CD14-positive monocyte (primary cell): ENCODE measurements at regions not wholly inside any gene's neighbourhood (a gene's known extent, or its start where the extent isn't known, plus 50 kb on each side); places are given as distances from the start of the nearest gene placed in this dataset. TPM values are rescaled to one million over a fixed set of nuclear protein-coding genes. Genes with fewer than 3 reads are reported as not detected.

Experiments used
- DNase-seq, 3 donors: peaks; one replicate each; pipeline ENCODE4 v3.0.0-alpha.2; 2011 to 2022
- H2AFZ ChIP-seq: 2 replicates; pipeline ENCODE4 v1.6.0; 2012; ENCODE audit warnings: mild to moderate bottlenecking, low read depth, low read length, inconsistent platforms; ENCODE audit not compliant: insufficient read depth, poor library complexity, severe bottlenecking
- H3K27ac ChIP-seq, 2 donors: 1 replicate in 1 of 2; 2 replicates in 1 of 2; pipeline ENCODE4 v1.5.1; 2012 to 2013; ENCODE audit warnings: low read length in 2 of 2, control low read depth in 1 of 2, inconsistent platforms in 1 of 2, low read depth in 1 of 2, mild to moderate bottlenecking in 1 of 2
- H3K27me3 ChIP-seq, 2 donors: one replicate each; pipeline versions ENCODE4 v1.6.0 to v1.6.1; 2011 to 2013; ENCODE audit warnings: low read length in 2 of 2; ENCODE audit not compliant: control insufficient read depth in 2 of 2, insufficient read depth in 2 of 2
- H3K36me3 ChIP-seq, 2 donors: replicated peaks in 1 of 2; 1 replicate in 1 of 2; 2 replicates in 1 of 2; pipeline versions ENCODE4 v1.5.1 to v1.6.1; 2012 to 2013; ENCODE audit warnings: low read length in 2 of 2, control low read depth in 1 of 2, inconsistent platforms in 1 of 2, mild to moderate bottlenecking in 1 of 2; ENCODE audit not compliant: insufficient read depth in 2 of 2, control insufficient read depth in 1 of 2
- H3K4me1 ChIP-seq, 2 donors: 1 replicate in 1 of 2; 2 replicates in 1 of 2; pipeline versions ENCODE4 v1.5.1 to v1.6.1; 2012 to 2013; ENCODE audit warnings: low read length in 2 of 2, control low read depth in 1 of 2, inconsistent platforms in 1 of 2, mild to moderate bottlenecking in 1 of 2, moderate library complexity in 1 of 2; ENCODE audit not compliant: insufficient read depth in 2 of 2, control insufficient read depth in 1 of 2
- H3K4me2 ChIP-seq: replicated peaks from 2 replicates; pipeline ENCODE3; 2012; ENCODE audit warnings: low read length, moderate library complexity, mild to moderate bottlenecking; ENCODE audit not compliant: poor library complexity, severe bottlenecking; ENCODE audit errors: extremely low read depth
- H3K4me3 ChIP-seq, 3 experiments: fragments of 200-600 bp in 1 of 3; sonication (generic) in 1 of 3; replicated peaks in 1 of 3; 1 replicate in 2 of 3; 2 replicates in 1 of 3; pipeline ENCODE4 v1.5.1; 2011 to 2013; ENCODE audit warnings: low read length in 3 of 3, mild to moderate bottlenecking in 3 of 3, control low read depth in 2 of 3, low read depth in 2 of 3, inconsistent platforms in 1 of 3, moderate library complexity in 1 of 3
- H3K79me2 ChIP-seq: 2 replicates; pipeline ENCODE4 v1.6.0; 2012; ENCODE audit warnings: mild to moderate bottlenecking, control low read depth, inconsistent platforms, low read length, moderate library complexity; ENCODE audit not compliant: insufficient read depth
- H3K9ac ChIP-seq: 2 replicates; pipeline ENCODE4 v1.6.0; 2017; ENCODE audit warnings: low read length, mild to moderate bottlenecking; ENCODE audit not compliant: insufficient read depth, poor library complexity, severe bottlenecking
- H3K9me3 ChIP-seq, 2 donors: replicated peaks in 1 of 2; 1 replicate in 1 of 2; 2 replicates in 1 of 2; pipeline versions ENCODE4 v1.5.1 to v1.6.1; 2012 to 2013; ENCODE audit warnings: low read length in 2 of 2, control low read depth in 1 of 2; ENCODE audit not compliant: control insufficient read depth in 1 of 2, insufficient read depth in 1 of 2
- H4K20me1 ChIP-seq: 2 replicates; pipeline ENCODE4 v1.6.0; 2012; ENCODE audit warnings: mild to moderate bottlenecking, low read length, control low read depth, moderate library complexity; ENCODE audit not compliant: insufficient read depth
- H3K27ac Mint-ChIP-seq, 7 donors: one replicate each; pipeline ENCODE4 v1.8.0; 2020; ENCODE audit warnings: mild to moderate bottlenecking in 7 of 7, mixed read lengths in 7 of 7, moderate library complexity in 6 of 7, inconsistent platforms in 2 of 7
- H3K27me3 Mint-ChIP-seq, 3 donors: one replicate each; pipeline ENCODE4 v1.8.0; 2021 to 2022; ENCODE audit warnings: low read depth in 3 of 3, mild to moderate bottlenecking in 3 of 3, mixed read lengths in 3 of 3, moderate library complexity in 3 of 3, inconsistent platforms in 1 of 3
- H3K36me3 Mint-ChIP-seq, 2 donors: one replicate each; pipeline ENCODE4 v1.8.0; 2020; ENCODE audit warnings: mixed read lengths in 2 of 2, inconsistent platforms in 1 of 2, mild to moderate bottlenecking in 1 of 2
- H3K4me1 Mint-ChIP-seq: one replicate; pipeline ENCODE4 v1.8.0; 2020; ENCODE audit warnings: mild to moderate bottlenecking, mixed read lengths
- H3K4me3 Mint-ChIP-seq, 2 donors: one replicate each; pipeline ENCODE4 v1.8.0; 2020; ENCODE audit warnings: mild to moderate bottlenecking in 2 of 2, mixed read lengths in 2 of 2, moderate library complexity in 1 of 2
- H3K9me3 Mint-ChIP-seq, 7 donors: one replicate each; pipeline ENCODE4 v1.8.0; 2020 to 2022; ENCODE audit warnings: mixed read lengths in 7 of 7, mild to moderate bottlenecking in 6 of 7, moderate library complexity in 6 of 7, inconsistent platforms in 2 of 7
- WGBS: methylation state at CpG from one replicate; pipeline ENCODE4 v1.1.5; 2013; ENCODE audit warnings: missing lambda C conversion rate; ENCODE audit not compliant: insufficient coverage; 5-methylcytosine and 5-hydroxymethylcytosine counted together
- intact Hi-C, 2 donors: fragments of 100-400 bp; cut with micrococcal nuclease; formaldehyde crosslinking; loops; one replicate each; pipeline versions ENCODE4 v1.15.0 to v1.15.1; 2023
- small RNA-seq: library from RNA; depleted of rRNA; stranded (forward); fragments of <200 nt; gene quantifications from one replicate; pipeline ENCODE3, GENCODE V24; 2012; ENCODE audit warnings: low read depth; ENCODE audit not compliant: insufficient read length
- TF ChIP-seq, protein P1 (sequence below): fragments of 200-600 bp; IDR thresholded peaks from one replicate; pipeline ENCODE4 v1.8.0; 2022; ENCODE audit warnings: antibody characterized with exemption, mild to moderate bottlenecking

DNA sequence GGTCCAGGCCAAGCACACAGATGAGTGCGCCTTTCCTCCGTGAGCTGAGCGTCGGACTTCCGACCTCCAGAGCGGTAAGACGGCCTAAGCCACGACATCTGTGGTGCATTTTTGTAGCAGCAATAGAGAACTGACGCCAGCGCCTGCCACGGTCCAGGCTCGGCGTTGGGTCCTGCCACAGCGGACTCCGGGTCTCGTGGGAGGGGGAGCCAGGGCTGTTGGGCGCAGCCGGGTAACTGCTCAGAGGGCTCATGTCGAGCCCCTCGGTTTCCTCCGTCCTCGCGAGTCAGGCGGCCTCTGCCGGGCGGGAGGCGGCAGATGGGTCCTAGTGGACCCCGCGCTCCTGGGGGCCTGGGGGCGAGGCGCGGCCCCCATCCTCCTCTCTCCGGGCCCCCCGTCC is 216.1 kb downstream of the QKI start:
- Histone ChIP-seq H3K79me2 (no peaks in the 10 kb centered on the region), H3K4me3 (no peak overlapping the region), H3K9me3 (peaks cover 16 to 23% of the 10 kb centered on the region in 2 donors), H3K27me3 (peaks cover 9 to 35% of the 10 kb centered on the region in 2 donors), H3K9ac (no peak overlapping the region), H3K36me3 (no peaks in the 10 kb centered on the region), H3K27ac (no peak overlapping the region), H3K4me1 (no peaks in the 10 kb centered on the region), H4K20me1 (no peaks in the 10 kb centered on the region), H2AFZ (no peak overlapping the region), H3K4me2 (no peak overlapping the region)
- WGBS, result 21% methylated on average over 34 of the region's 34 CpGs
- peaks cover 0 to 7% of the 10 kb centered on the region in 2 donors for H3K36me3 Mint-ChIP-seq
- H3K4me1 Mint-ChIP-seq, result no peaks in the 10 kb centered on the region
- peaks cover 2 to 32% (median 26%) of the 10 kb centered on the region in 7 donors for H3K9me3 Mint-ChIP-seq
- H3K27me3 Mint-ChIP-seq, result peaks cover 40 to 60% (median 43%) of the 10 kb centered on the region in 3 donors
- intact Hi-C loops, result no loop called here
- TF ChIP-seq, protein P1, sequence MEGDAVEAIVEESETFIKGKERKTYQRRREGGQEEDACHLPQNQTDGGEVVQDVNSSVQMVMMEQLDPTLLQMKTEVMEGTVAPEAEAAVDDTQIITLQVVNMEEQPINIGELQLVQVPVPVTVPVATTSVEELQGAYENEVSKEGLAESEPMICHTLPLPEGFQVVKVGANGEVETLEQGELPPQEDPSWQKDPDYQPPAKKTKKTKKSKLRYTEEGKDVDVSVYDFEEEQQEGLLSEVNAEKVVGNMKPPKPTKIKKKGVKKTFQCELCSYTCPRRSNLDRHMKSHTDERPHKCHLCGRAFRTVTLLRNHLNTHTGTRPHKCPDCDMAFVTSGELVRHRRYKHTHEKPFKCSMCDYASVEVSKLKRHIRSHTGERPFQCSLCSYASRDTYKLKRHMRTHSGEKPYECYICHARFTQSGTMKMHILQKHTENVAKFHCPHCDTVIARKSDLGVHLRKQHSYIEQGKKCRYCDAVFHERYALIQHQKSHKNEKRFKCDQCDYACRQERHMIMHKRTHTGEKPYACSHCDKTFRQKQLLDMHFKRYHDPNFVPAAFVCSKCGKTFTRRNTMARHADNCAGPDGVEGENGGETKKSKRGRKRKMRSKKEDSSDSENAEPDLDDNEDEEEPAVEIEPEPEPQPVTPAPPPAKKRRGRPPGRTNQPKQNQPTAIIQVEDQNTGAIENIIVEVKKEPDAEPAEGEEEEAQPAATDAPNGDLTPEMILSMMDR, result no peak
- no peak overlapping the region for H3K27ac Mint-ChIP-seq
- H3K4me3 Mint-ChIP-seq, result peak overlapping the region in 1 of 2 donors; percentile 63
- no peak for DNase-seq

DNA sequence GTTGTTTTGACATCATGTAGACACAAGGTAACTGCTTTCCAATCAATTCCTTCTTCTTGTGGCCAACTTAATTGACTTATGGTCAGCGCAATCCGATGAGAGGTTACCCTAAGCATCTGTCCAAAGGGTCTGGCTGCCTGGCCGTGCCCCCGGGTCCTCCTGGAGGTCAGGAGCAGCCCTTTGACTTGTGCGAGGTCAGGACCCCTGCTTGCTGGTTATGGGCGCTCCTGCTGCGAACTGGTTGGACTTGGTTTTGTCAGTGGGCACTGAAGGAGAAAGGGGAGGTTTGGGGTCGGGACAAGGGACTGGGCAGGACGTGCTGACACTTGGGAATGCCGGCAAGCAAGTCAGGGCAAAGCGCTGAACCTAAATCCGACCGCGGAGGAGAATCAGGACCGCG is 215.6 kb downstream of the QKI start:
- Histone ChIP-seq H3K27ac (no peak overlapping the region), H3K4me3 (no peak overlapping the region), H3K9me3 (peaks cover 16 to 23% of the 10 kb centered on the region in 2 donors), H3K4me2 (no peak overlapping the region), H3K36me3 (no peaks in the 10 kb centered on the region), H3K79me2 (no peaks in the 10 kb centered on the region), H2AFZ (no peak overlapping the region), H3K4me1 (no peaks in the 10 kb centered on the region), H3K27me3 (peaks cover 9 to 35% of the 10 kb centered on the region in 2 donors), H4K20me1 (no peaks in the 10 kb centered on the region), H3K9ac (no peak overlapping the region)
- Mint-ChIP-seq H3K4me3 (peak overlapping the region in 1 of 2 donors; percentile 63), H3K9me3 (peaks cover 2 to 32% (median 26%) of the 10 kb centered on the region in 7 donors), H3K27ac (no peak overlapping the region), H3K27me3 (peaks cover 38 to 58% (median 40%) of the 10 kb centered on the region in 3 donors), H3K4me1 (no peaks in the 10 kb centered on the region), H3K36me3 (peaks cover 0 to 7% of the 10 kb centered on the region in 2 donors)
- DNase-seq, result no peak
- TF ChIP-seq, protein P1, result no peak
- intact Hi-C loops, result no loop called here
- 67% methylated on average over 14 of the region's 16 CpGs for WGBS

Small RNA genes in the stretch of these regions (small RNA-seq; reads per million reads assigned to genes)
- not detected for gene RN7SL366P
